ENCODE measurements at regions not wholly inside any gene's neighbourhood (a gene's known extent, or its start where the extent isn't known, plus 50 kb on each side); places are given as distances from the start of the nearest gene placed in this dataset.

GRCh38 chr4:10925996-10926395 is 241.4 kb upstream of the CLNK start:
- TF ChIP-seq CTCF (conservative IDR thresholded peaks at IDR 0.05) (no peak), EZH2 (IDR thresholded peaks at IDR 0.05; ENCODE audit: low read depth) (no peak)
